Esophagus mucosa (tissue), 1 donor: ENCODE measurements at regions not wholly inside any gene's neighbourhood (a gene's known extent, or its start where the extent isn't known, plus 50 kb on each side); places are given as distances from the start of the nearest gene placed in this dataset.

Experiments used
- ATAC-seq: fragments of 200-7000 bp; cut with Tn5 transposase; one replicate; pipeline ENCODE4 v1.9.1; 2020
- donor health status: DM: yes; HTN: yes; CAD: no.

DNA sequence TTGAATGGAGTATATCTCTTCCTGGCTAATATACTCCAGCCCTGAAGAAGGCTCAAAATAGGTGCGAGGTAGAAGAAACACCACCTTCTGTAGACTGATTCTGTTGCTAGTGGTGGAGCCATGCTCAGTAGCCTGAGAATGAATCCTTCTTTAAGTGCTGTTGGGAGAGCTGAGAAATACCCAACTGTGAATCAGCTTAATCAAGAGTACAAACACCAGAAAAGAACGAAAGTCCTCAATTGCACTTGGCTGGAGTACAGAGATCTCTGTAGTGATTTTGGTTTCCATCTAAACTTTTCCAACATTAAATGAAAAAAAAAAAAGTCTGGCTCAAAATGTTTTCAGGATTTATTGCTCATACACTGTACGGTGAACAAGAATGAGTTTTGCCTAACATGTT is 619.1 kb downstream of the METTL15 start:
- no peak for ATAC-seq

DNA sequence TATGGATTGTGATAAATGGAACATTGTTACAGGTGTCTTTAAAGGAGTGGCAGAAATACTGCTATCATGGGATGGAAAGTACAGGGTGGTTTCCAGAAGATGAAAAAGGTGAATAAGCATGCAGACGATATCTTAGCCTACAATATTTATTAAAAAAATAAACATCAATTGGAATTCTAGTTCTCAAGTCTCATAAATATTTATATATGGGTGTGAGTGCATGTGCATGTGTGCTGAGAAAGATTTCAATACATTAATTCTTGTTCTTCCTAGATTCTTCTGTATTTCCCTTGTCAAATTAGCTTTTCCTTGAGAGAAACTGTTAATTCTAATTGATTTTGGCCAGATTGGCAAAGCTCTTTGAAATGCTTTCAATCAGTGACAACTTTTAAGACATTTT is 618.2 kb downstream of the METTL15 start:
- no peak for ATAC-seq

- ATAC-seq = no peak
These were observed 607.5 kb downstream of the METTL15 start for GRCh38 chr11:28715726-28716125.

GRCh38 chr11:28713850-28714249 is 605.7 kb downstream of the METTL15 start:
- no peak for ATAC-seq

DNA sequence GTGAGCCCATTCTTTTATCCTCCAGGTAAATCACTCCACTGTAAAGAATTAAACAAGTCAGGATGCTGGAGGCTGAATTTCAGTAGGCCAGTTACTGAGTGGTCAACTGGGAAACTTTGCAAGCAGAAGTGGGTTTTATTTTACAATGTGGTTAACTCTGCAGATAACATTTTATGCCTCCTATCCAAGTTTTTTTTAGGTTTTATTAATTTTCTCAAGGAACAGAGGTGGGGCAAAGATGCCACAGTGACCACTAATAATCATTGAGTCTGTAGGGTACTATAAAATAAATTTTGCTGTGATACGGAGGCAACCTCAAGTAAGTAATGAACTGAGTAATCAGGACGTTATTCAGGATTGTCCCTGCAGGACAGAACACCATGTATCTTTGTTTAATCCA is 599.9 kb downstream of the METTL15 start:
- no peak for ATAC-seq

- ATAC-seq = no peak
These were observed 596.6 kb downstream of the METTL15 start for GRCh38 chr11:28704801-28705200.

DNA sequence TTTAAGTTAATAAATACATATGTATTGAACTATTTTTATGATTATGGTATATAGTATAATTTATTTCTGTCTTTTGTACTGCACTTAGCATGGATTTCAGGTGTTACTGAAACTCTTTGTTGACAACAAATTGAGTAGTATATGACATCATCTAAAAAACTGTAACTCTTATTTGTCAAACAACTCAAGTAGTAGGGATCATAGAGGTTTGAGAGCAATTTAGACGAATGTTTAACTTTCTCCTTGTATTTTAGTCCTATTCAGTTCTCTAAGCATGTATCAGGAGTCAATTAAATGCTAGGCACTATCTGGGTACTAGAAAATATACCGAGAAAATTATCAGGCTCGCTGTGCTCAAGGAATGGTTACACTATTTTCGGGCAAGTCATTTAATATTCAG is 595.2 kb downstream of the METTL15 start:
- no peak for ATAC-seq

DNA sequence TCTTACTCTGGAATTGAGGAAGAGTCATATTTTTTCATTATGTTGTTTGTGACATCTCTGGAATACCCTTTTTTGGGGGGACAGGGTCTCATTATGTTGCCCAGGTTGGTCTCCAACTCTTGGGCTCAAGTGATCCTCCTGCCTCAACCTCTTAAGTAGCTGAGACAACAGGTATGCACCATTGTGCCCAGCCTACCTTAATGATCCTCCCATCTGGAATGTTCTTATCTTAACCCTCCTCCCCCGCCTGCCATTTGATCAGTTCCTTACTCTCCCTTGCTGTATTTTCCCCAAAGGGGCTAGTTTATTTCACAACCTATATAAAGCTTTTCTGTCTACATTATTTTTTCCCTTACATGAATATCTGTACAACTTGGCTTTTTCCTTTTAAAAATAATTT is 594.7 kb downstream of the METTL15 start:
- no peak for ATAC-seq

GRCh38 chr11:28702450-28702790 is 594.2 kb downstream of the METTL15 start:
- ATAC-seq = no peak

DNA sequence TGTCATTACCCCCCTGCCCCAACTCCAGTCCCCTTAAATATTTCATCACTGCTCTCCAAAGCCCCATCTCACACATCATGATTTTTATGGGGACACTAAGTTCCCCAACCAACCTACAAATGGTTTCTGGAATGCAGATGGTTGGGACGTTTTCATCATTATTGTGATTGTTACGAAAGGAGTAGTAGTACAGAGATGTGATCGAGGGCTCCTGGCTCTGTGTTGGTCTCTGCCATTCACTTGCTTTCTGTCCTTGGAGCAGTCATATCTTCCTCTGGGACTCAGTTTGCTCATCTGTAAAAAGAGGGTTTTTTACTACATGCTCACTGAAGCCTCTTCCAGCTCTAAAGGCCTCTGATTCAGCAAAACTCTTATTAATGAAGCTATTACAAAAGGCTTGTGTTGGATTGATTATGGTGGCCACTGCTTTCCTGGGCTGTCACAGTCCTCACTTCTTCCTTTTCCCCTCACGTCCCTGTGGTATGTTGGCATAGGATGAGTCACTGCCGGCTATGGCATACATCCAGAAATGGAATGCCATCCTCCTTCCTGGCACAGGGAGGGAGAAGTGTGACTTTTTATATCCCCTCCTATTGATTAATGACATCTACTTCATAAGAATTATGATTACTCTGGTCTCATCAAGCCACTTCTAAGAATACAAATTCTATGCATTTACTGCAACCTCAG is 593.7 kb downstream of the METTL15 start:
- no peak for ATAC-seq

DNA sequence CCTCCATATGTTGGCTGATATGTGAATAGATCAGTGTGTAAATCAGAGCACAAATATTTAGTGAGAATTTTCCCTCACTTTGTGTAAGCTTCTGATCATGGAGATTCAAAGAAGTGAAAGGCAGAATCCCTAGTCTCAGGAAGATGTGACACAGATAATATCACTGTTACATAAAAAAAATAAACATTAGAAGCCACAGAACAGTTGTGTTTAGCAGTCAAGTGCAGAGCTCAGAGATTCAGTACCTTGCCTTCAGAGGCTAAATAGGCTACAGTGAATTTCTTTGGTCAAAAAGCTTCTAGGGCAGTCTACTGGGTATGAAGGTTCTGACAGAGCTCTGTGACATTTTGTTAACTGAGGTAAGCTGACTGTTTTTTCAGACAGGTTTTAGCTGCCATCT is 591.5 kb downstream of the METTL15 start:
- no peak for ATAC-seq

DNA sequence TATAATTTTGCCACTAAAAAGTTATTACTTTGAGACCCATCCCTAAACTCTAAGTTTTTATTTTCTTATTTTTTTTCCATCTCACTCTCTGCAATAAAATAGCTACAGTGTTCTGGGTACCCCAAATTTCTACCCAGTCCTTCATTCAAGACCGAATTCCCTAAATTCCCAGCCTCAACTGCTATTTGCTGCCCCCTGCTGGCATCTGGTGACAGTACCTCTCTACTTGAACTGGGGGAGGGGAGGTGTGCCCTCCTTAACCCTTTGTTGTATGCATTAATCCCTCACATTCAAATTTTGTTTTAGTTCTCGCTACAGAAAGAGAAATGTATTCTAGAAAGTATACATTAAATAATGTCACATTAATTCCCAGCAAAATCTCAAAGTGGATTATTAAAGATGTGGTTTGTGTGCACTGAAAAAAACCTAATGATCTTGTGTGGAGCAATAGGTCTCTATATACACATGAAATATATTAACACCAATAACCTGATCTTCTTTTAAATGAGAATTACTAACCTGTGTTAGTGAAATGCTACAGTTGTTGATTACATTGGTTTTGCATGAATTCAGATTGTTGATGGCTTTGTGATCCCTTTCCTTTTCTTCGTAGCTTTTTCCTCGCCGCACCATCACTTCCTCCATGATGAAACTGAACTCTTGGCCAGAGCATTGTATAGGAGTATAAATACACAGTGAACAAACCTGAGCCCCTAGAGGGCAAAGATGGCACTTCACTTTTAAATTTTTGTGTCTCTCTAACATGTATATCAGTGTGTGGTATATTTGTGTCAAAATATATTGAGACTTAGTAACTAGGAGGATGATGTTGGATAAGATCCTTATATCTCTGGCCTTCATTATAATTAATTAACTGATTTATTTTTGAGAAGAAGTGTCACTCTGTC is 590.0 kb downstream of the METTL15 start:
- ATAC-seq = peak; percentile 63

GRCh38 chr11:28696591-28696990 is 588.4 kb downstream of the METTL15 start:
- no peak for ATAC-seq

DNA sequence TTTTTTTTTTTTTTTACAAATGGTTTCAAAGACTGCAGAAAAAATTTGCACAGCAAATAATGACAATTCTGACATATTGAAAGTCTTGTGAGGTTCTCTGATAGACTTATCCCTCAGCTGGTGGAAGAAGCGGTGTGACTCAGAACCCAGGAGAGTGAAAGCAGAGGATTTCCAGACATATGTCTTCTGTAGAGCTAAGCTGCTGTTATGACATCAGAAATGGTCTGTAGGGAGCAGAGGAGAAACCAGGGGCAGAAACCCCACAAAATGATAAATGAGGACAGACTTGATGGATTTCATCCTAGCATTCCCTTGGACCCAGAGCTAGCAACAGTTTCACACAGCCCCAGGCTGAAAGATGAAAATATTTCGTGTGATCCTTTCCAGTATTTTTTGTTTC is 582.6 kb downstream of the METTL15 start:
- ATAC-seq = no peak

- ATAC-seq = no peak
These were observed 575.9 kb downstream of the METTL15 start for GRCh38 chr11:28684011-28684586.

GRCh38 chr11:28679795-28680468 is 571.7 kb downstream of the METTL15 start:
- no peak for ATAC-seq

GRCh38 chr11:28677721-28678120 is 569.5 kb downstream of the METTL15 start:
- no peak for ATAC-seq

DNA sequence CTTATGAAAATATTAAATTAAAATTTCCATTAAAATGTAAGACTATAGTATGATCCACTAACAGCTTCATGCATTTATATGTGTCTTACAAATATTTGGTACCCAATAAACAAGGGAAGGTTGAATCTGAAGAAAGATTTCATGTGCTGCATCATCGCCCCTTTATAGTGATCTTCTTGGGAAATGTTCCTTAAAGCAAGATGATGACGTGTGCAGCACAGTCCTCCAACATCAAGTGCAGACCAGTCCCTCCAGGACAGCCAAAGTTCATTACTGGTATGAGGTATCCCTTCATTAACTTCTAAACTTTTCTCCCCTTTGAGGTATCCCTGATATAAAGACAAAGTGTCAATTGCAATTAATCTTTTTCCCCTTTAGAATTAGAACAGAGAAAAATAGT is 567.0 kb downstream of the METTL15 start:
- ATAC-seq = no peak

DNA sequence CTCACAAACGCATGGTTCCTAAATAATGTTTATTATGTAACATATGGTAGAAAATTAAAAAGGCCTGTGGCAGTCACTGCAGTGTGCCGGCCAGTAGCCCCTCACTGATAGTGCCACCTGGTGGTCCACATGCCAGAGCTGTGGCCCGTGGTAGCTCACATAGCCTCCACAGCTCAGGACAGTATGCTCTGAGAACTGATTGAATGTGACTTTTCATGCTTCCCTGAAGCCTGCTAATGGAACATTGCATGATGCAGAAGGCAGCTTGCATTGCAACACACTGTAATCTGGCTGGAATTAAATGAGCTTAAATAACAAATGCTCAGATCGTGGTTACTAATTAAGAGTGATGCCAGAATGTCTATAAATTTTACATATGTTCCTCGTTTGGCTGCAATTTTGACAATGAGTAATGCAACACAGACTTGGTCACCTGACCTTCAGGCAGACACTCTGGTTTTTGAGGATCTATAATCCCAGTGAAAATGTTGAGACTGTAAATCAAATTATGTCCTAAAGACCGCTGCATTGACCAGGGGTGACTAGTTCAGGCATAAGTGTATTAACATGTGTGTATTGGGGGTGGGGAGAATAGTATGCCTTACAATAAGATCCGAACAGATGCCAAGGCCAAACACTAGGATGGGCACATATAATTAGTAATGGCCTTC is 566.4 kb downstream of the METTL15 start:
- ATAC-seq = peak; percentile 96

- peak; percentile 37 for ATAC-seq
These were observed 565.7 kb downstream of the METTL15 start for GRCh38 chr11:28673691-28674432.

- ATAC-seq = no peak
These were observed 563.1 kb downstream of the METTL15 start for GRCh38 chr11:28671274-28671673.

GRCh38 chr11:28666632-28667031 is 558.4 kb downstream of the METTL15 start:
- ATAC-seq = no peak
